Panc1 (cell line): ENCODE measurements at regions not wholly inside any gene's neighbourhood (a gene's known extent, or its start where the extent isn't known, plus 50 kb on each side); places are given as distances from the start of the nearest gene placed in this dataset.

Source experiments
- CTCF ChIP-seq: fragments of 450-650 bp; IDR thresholded peaks from 2 replicates; pipeline ENCODE4 v1.5.1; 2017; ENCODE audit warnings: mild to moderate bottlenecking
- POLR2AphosphoS5 ChIP-seq: IDR thresholded peaks from 2 replicates; pipeline ENCODE4 v1.6.1; 2012; ENCODE audit warnings: mild to moderate bottlenecking, low read depth, low read length, moderate library complexity
- SIN3A ChIP-seq: IDR thresholded peaks from 2 replicates; pipeline ENCODE4 v1.6.1; 2012; ENCODE audit warnings: low read depth, mild to moderate bottlenecking, low read length, moderate library complexity, borderline replicate concordance; ENCODE audit not compliant: insufficient read depth
- TCF7L2 ChIP-seq: IDR thresholded peaks from 2 replicates; pipeline ENCODE4 v1.6.1; 2011; ENCODE audit warnings: mild to moderate bottlenecking, low read depth, low read length, inconsistent platforms
- TF ChIP-seq, protein P1 (sequence below), 2 experiments: IDR thresholded peaks; 2 replicates each; pipeline ENCODE4 v1.6.1; 2011 to 2012; ENCODE audit warnings: low read depth in 2 of 2, control low read depth in 1 of 2, low read length in 1 of 2, mild to moderate bottlenecking in 1 of 2, moderate library complexity in 1 of 2; ENCODE audit not compliant: insufficient read depth in 1 of 2

GRCh38 chr22:27501191-27501936, 300.2 kb downstream of the MN1 start:
- no peak for TF ChIP-seq SIN3A
- no peak for TF ChIP-seq POLR2AphosphoS5
- no peak for TF ChIP-seq CTCF
- TF ChIP-seq, protein P1, sequence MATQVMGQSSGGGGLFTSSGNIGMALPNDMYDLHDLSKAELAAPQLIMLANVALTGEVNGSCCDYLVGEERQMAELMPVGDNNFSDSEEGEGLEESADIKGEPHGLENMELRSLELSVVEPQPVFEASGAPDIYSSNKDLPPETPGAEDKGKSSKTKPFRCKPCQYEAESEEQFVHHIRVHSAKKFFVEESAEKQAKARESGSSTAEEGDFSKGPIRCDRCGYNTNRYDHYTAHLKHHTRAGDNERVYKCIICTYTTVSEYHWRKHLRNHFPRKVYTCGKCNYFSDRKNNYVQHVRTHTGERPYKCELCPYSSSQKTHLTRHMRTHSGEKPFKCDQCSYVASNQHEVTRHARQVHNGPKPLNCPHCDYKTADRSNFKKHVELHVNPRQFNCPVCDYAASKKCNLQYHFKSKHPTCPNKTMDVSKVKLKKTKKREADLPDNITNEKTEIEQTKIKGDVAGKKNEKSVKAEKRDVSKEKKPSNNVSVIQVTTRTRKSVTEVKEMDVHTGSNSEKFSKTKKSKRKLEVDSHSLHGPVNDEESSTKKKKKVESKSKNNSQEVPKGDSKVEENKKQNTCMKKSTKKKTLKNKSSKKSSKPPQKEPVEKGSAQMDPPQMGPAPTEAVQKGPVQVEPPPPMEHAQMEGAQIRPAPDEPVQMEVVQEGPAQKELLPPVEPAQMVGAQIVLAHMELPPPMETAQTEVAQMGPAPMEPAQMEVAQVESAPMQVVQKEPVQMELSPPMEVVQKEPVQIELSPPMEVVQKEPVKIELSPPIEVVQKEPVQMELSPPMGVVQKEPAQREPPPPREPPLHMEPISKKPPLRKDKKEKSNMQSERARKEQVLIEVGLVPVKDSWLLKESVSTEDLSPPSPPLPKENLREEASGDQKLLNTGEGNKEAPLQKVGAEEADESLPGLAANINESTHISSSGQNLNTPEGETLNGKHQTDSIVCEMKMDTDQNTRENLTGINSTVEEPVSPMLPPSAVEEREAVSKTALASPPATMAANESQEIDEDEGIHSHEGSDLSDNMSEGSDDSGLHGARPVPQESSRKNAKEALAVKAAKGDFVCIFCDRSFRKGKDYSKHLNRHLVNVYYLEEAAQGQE (IDR thresholded peaks at IDR 0.05; ENCODE audit: insufficient read depth in 1 of 2, low read depth in 2 of 2, low read length in 1 of 2): no peak
- TF ChIP-seq TCF7L2: no peak
